Left lung (tissue), 4 donors: ENCODE measurements at regions not wholly inside any gene's neighbourhood (a gene's known extent, or its start where the extent isn't known, plus 50 kb on each side); places are given as distances from the start of the nearest gene placed in this dataset.

Source experiments
- ATAC-seq: fragments of 200-7000 bp; cut with Tn5 transposase; one replicate; pipeline ENCODE4 v1.9.1; 2020; ENCODE audit warnings: moderate library complexity
- DNase-seq, 4 donors: peaks; one replicate each; pipeline ENCODE4 v3.0.0-alpha.2; 2013 to 2020
- H3K27ac ChIP-seq, 2 donors: fragments of 200-600 bp; sonication (generic) in 1 of 2; one replicate each; pipeline versions ENCODE4 v1.5.0 to v1.8.0; 2020 to 2021
- H3K27me3 ChIP-seq, 2 donors: fragments of 200-600 bp; sonication (generic) in 1 of 2; one replicate each; pipeline versions ENCODE4 v1.5.0 to v1.8.0; 2020 to 2021
- H3K36me3 ChIP-seq, 2 donors: fragments of 200-600 bp; sonication (generic) in 1 of 2; one replicate each; pipeline versions ENCODE4 v1.5.0 to v1.8.0; 2020 to 2021
- H3K4me1 ChIP-seq, 2 donors: fragments of 200-600 bp; one replicate each; pipeline ENCODE4 v1.8.0; 2021
- H3K4me3 ChIP-seq, 2 donors: fragments of 200-600 bp; sonication (generic) in 1 of 2; one replicate each; pipeline versions ENCODE4 v1.5.0 to v1.8.0; 2020 to 2021; ENCODE audit warnings: mild to moderate bottlenecking in 1 of 2
- H3K9me3 ChIP-seq, 2 donors: fragments of 200-600 bp; sonication (generic) in 1 of 2; one replicate each; pipeline versions ENCODE4 v1.5.0 to v1.8.0; 2020 to 2021
- CTCF ChIP-seq, 2 donors: fragments of 200-600 bp; sonication (generic) in 1 of 2; IDR thresholded peaks; one replicate each; pipeline versions ENCODE4 v1.5.0 to v1.8.0; 2021; ENCODE audit warnings: antibody characterized with exemption in 2 of 2
- intact Hi-C, 2 donors: fragments of 100-400 bp; cut with DNase I; formaldehyde crosslinking; loops; one replicate each; pipeline versions ENCODE4 v1.11.2 to v1.14.2; 2022
- donor health status: DM: no; HTN: yes; CAD: no.
- donor health status: DM: no; HTN: no; CAD: no.

GRCh38 chr6:8589941-8590729 lies 154.8 kb upstream of the SLC35B3 start:
- Histone ChIP-seq H3K27me3 (no peaks in the 10 kb centered on the region), H3K36me3 (no peaks in the 10 kb centered on the region), H3K27ac (no peak overlapping the region), H3K9me3 (peaks cover 0 to 19% of the 10 kb centered on the region in 2 donors), H3K4me3 (no peak overlapping the region), H3K4me1 (no peaks in the 10 kb centered on the region)
- ATAC-seq = no peak
- no peak for TF ChIP-seq CTCF (IDR thresholded peaks at IDR 0.05)
- DNase-seq = peak in 2 of 4 donors; percentile 16 to 48
- intact Hi-C loops = no loop called here

- DNase-seq = no peak
- Histone ChIP-seq H3K27me3 (no peaks in the 10 kb centered on the region), H3K4me3 (no peak overlapping the region), H3K36me3 (no peaks in the 10 kb centered on the region), H3K27ac (no peak overlapping the region), H3K4me1 (no peaks in the 10 kb centered on the region), H3K9me3 (peaks cover 0 to 20% of the 10 kb centered on the region in 2 donors)
- intact Hi-C loops = no loop called here
- ATAC-seq = no peak
- TF ChIP-seq CTCF (IDR thresholded peaks at IDR 0.05) = no peak
Measured at GRCh38 chr6:8588176-8588575, 152.8 kb upstream of the SLC35B3 start.

- H3K27me3 ChIP-seq = no peaks in the 10 kb centered on the region
- no peaks in the 10 kb centered on the region for H3K36me3 ChIP-seq
- no peak overlapping the region for H3K27ac ChIP-seq
- no peak for TF ChIP-seq CTCF (IDR thresholded peaks at IDR 0.05)
- peaks cover 0 to 6% of the 10 kb centered on the region in 2 donors for H3K9me3 ChIP-seq
- H3K4me3 ChIP-seq = no peak overlapping the region
- intact Hi-C loops = no loop called here
- H3K4me1 ChIP-seq = no peaks in the 10 kb centered on the region
- DNase-seq = no peak
- ATAC-seq = no peak
Measured at GRCh38 chr6:8583291-8583690, 147.9 kb upstream of the SLC35B3 start.

GRCh38 chr6:8579372-8579771 lies 144.0 kb upstream of the SLC35B3 start:
- no peak for DNase-seq
- no peaks in the 10 kb centered on the region for H3K27me3 ChIP-seq
- intact Hi-C loops = no loop called here
- no peak overlapping the region for H3K4me3 ChIP-seq
- H3K9me3 ChIP-seq = peaks cover 0 to under 1% of the 10 kb centered on the region in 2 donors
- no peak for TF ChIP-seq CTCF (IDR thresholded peaks at IDR 0.05)
- no peak for ATAC-seq
- no peak overlapping the region for H3K27ac ChIP-seq
- H3K4me1 ChIP-seq = no peaks in the 10 kb centered on the region
- no peaks in the 10 kb centered on the region for H3K36me3 ChIP-seq

GRCh38 chr6:8578006-8578405 lies 142.7 kb upstream of the SLC35B3 start:
- Histone ChIP-seq H3K9me3 (no peaks in the 10 kb centered on the region), H3K36me3 (no peaks in the 10 kb centered on the region), H3K4me3 (no peak overlapping the region), H3K27ac (no peak overlapping the region), H3K4me1 (no peaks in the 10 kb centered on the region), H3K27me3 (no peaks in the 10 kb centered on the region)
- ATAC-seq (no peak), DNase-seq (peak in 2 of 4 donors; percentile 8 to 20)
- intact Hi-C loops = no loop called here
- no peak for TF ChIP-seq CTCF (IDR thresholded peaks at IDR 0.05)
